GM23248 (cell line): ENCODE measurements at regions not wholly inside any gene's neighbourhood (a gene's known extent, or its start where the extent isn't known, plus 50 kb on each side); places are given as distances from the start of the nearest gene placed in this dataset.

Experiments used
- EZH2 ChIP-seq: fragments of 200-600 bp; sonication (generic); IDR thresholded peaks from 2 replicates; pipeline ENCODE4 v1.6.1; 2018; ENCODE audit warnings: antibody characterized with exemption, mild to moderate bottlenecking; ENCODE audit not compliant: insufficient read depth, poor library complexity, severe bottlenecking
- EZH2phosphoT487 ChIP-seq: fragments of 200-600 bp; sonication (generic); IDR thresholded peaks from 2 replicates; pipeline ENCODE4 v1.6.1; 2018; ENCODE audit warnings: antibody characterized with exemption, moderate library complexity, mild to moderate bottlenecking, low read depth; ENCODE audit not compliant: insufficient read depth

GRCh38 chr15:23762026-23762425 lies 74.9 kb upstream of the NDN start:
- TF ChIP-seq EZH2 (no peak), EZH2phosphoT487 (no peak)
